HG03521 (cell line): ENCODE measurements at regions not wholly inside any gene's neighbourhood (a gene's known extent, or its start where the extent isn't known, plus 50 kb on each side); places are given as distances from the start of the nearest gene placed in this dataset.
"Not testable (repeated sequence)": the region's sequence is repeated elsewhere in the genome, so short reads cannot be mapped to it uniquely, and the experiment has no call there.

Experiments used
- ATAC-seq: cut with Tn5 transposase; IDR thresholded peaks from one replicate; pipeline ENCODE4 v1.9.1; 2021; ENCODE audit warnings: mild to moderate bottlenecking, moderate library complexity; ENCODE audit not compliant: unreplicated experiment

- no peak for ATAC-seq
These were observed 1898.4 kb upstream of the CELF4 start for GRCh38 chr18:39464006-39464405.

GRCh38 chr18:39462436-39462835 lies 1896.8 kb upstream of the CELF4 start:
- ATAC-seq: no peak

DNA sequence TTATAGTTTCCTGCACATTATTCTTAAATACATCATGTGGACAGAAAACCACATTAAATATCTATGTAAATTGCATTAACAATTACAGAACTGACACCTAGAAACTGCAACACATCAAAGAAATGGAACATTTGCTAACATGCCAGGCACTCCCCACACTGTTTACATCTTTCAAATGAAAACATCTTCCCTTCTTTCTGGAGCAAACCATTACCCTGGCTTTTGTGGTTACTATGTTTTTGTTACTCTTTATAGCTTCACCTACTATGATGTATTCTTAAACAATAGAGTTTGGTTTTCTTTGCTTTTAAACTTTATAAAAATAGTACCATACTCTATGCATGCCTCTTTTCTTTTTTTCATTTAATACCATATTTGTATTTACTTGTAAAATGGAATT lies 1894.5 kb upstream of the CELF4 start:
- no peak for ATAC-seq

- no peak for ATAC-seq
These were observed 1889.7 kb upstream of the CELF4 start for GRCh38 chr18:39455285-39455684.

DNA sequence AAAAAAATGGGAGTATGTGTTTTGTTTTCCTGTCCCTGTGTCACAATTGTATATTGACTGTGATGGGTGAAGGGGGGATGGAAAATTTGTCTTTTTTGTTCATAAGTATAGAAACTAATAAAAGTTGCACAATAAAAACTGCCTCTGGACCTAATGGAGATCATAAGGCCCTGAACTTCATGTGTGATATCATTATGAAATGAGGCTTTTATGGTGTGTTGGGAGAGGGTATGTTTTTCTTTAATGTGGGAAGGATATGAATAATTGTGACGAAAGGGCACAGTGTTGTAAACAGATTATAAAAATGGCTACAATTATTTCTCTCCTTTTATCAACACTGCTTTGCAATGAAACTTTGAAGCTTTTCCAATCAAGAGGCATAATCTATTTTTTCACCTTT lies 1889.3 kb upstream of the CELF4 start:
- ATAC-seq: no peak

- no peak for ATAC-seq
These were observed 1888.3 kb upstream of the CELF4 start for GRCh38 chr18:39453882-39454281.

- no peak for ATAC-seq
These were observed 1887.8 kb upstream of the CELF4 start for GRCh38 chr18:39453356-39453755.

DNA sequence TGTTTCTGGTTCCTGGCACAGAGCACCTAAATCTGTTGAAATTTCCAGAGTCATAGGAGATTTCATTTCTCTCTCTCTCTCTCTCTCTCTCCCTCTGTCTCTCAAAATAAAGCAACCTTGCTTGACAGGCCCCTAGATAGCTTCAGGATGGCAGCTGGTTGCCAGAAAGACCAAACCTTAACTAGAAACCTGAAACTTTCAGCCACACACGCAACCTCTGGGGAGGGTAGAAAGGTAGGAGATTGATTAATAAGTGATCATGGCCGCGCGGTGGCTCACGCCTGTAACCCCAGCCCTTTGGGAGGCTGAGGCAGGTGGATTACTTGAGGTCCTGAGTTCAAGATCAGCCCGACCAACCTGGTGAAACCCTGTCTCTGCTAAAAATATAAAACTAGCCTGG lies 1885.4 kb upstream of the CELF4 start:
- ATAC-seq: no peak

DNA sequence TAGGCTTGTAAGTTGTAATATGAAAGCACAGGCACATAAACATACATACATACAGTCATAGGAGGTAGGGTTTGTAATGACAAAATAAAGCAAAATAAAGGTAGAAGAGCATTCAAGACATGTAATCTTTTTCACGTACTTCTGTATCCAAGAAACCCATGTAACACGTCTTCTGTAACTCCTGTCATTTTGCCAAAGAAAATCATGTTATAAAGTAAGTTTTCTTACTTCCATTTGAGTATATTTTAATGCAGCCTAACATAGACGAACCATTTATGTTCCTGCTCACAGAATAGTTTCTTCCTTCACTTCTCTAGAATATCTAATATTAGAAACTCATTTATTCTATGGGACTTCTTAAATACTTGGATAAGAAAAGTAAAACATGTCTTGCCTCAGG lies 1884.0 kb upstream of the CELF4 start:
- no peak for ATAC-seq

- ATAC-seq: no peak
These were observed 1883.3 kb upstream of the CELF4 start for GRCh38 chr18:39448942-39449341.

GRCh38 chr18:39444957-39445356 lies 1879.4 kb upstream of the CELF4 start:
- not testable (repeated sequence) for ATAC-seq

DNA sequence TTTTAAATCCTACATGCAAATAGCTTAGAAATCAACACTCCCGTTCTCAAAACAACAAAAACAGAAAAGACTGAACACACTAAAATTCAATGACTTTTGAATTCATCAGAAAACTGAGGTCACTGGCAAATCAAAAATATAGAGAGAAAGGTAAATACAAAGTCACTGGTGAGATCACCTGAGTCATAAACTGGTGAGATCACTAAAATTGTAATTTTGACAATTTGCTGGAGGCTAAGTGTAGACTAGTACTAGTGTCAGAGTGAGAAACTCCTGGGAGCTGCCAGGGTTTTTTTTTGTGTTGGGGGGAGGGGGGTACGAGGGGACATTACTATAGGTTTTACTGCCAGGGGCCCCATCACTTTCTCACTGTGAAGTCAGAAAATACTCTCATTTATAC lies 1876.0 kb upstream of the CELF4 start:
- ATAC-seq: no peak

- no peak for ATAC-seq
These were observed 1870.4 kb upstream of the CELF4 start for GRCh38 chr18:39435996-39436395.

GRCh38 chr18:39435209-39435608 lies 1869.6 kb upstream of the CELF4 start:
- ATAC-seq: no peak

GRCh38 chr18:39434223-39434920 lies 1868.8 kb upstream of the CELF4 start:
- no peak for ATAC-seq

- ATAC-seq: no peak
These were observed 1859.7 kb upstream of the CELF4 start for GRCh38 chr18:39425172-39425850.

DNA sequence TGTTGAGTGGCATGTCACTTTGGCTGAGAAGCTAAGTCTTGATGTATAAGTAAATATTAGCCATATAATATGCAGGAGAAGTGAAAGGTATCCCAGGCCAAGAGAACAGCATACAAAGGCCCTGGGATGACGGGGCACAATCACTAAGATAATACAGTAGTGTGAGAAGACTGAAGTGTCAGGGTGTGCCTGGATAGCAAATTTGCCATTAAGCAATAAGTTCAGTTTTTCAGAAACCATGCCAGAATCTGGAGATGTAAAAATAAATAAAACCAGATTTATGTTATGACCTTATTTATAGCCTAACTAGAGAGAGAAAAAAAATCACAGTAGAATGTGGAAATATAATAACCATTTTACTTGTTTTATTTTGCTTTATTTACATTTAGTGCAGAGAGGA lies 1858.7 kb upstream of the CELF4 start:
- no peak for ATAC-seq

- no peak for ATAC-seq
These were observed 1855.7 kb upstream of the CELF4 start for GRCh38 chr18:39421276-39421675.

DNA sequence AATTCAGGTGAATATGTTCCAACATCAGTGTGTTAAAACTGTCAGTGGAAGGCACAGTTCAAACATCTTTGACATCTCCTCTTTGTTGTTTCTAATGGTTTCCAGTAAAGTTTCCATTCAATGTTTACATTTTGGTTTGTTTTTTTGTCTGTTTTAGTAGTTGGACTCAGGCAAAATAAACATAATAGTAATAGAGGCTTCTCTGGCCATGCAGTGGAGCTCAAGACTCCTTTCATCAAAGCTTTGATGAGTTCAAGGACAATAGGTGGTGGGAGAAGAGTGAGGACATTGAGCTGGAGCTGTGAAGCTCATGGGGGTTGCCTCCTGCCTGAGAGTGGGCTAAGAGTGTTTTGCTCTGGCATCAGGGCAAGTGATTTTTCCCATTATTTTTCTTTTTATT lies 1853.7 kb upstream of the CELF4 start:
- ATAC-seq: no peak

DNA sequence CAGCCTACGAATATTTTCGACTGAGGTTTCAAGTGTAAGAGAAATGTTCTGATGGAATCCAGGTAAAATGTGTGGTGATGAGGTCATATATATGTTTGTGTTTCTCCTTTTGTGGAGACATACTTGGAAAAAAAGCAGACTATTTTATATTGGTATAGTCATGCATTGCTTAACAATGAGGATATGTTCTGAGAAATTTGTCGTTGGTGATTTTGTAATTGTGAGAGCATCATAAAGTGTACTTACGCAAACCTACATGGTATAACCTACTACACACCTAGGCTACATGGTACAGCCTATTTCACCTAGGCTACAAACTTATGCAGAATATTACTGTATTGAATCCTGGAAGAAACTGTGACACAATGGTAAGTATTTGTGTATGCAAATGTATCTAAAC lies 1849.9 kb upstream of the CELF4 start:
- no peak for ATAC-seq

- ATAC-seq: no peak
These were observed 1848.6 kb upstream of the CELF4 start for GRCh38 chr18:39414009-39414700.

- no peak for ATAC-seq
These were observed 1841.3 kb upstream of the CELF4 start for GRCh38 chr18:39406941-39407340.
